HepG2 (cell line): ENCODE measurements at regions not wholly inside any gene's neighbourhood (a gene's known extent, or its start where the extent isn't known, plus 50 kb on each side); places are given as distances from the start of the nearest gene placed in this dataset.

Experiments
- ATAC-seq: fragments of 200-7000 bp; cut with Tn5 transposase; 3 replicates; pipeline ENCODE4 v1.9.1; 2020; ENCODE audit warnings: mild to moderate bottlenecking, moderate library complexity
- BruUV-seq: library from RNA; stranded (reverse); fragments of 400-500 nt; replicated peaks from 2 replicates; lab custom pipeline; 2021; lab: Mats Ljungman, UMichigan
- CTCF ChIA-PET: fragments of 300-600 bp; formaldehyde crosslinking; extraction: SDS; loops from one replicate; lab custom pipeline; 2021; ENCODE audit warnings: low total read pairs, inconsistent platforms, low intra/inter-chr PET ratio; lab: Yijun Ruan, JAX
- POLR2A ChIA-PET: fragments of 350-600 bp; sonication (Branson Sonifier 250); formaldehyde crosslinking; loops from one replicate; lab custom pipeline; 2020; ENCODE audit warnings: antibody characterized with exemption, inconsistent platforms; lab: Yijun Ruan, JAX
- DNase-seq: peaks from one replicate; pipeline ENCODE4 v3.0.0-alpha.2; 2015; ENCODE audit warnings: low spot score
- FAIRE-seq: peaks from 3 replicates; lab custom pipeline; 2011; peaks lifted over from hg19 to GRCh38; lab: Jason Lieb, UNC
- H2AFZ ChIP-seq: one replicate; pipeline ENCODE4 v1.6.1; 2011; ENCODE audit warnings: low read length, inconsistent platforms
- H3K27ac ChIP-seq: fragments of 300-600 bp; 3 replicates; pipeline ENCODE4 v1.8.0; 2011; ENCODE audit warnings: mixed run types, mild to moderate bottlenecking, mixed read lengths, low read length, inconsistent platforms; ENCODE audit not compliant: insufficient read depth; ENCODE audit errors: extremely low read length
- H3K27me3 ChIP-seq, 2 experiments: fragments of 200-600 bp in 1 of 2; 2 replicates in 1 of 2; 3 replicates in 1 of 2; pipeline versions ENCODE4 v1.6.0 to v1.8.0; 2011; ENCODE audit warnings: low read length in 2 of 2, mild to moderate bottlenecking in 2 of 2, moderate library complexity in 2 of 2, inconsistent platforms in 1 of 2; ENCODE audit not compliant: insufficient read depth in 2 of 2, control insufficient read depth in 1 of 2
- H3K36me3 ChIP-seq, 2 experiments: fragments of 200-600 bp in 1 of 2; replicated peaks in 1 of 2; 2 replicates in 1 of 2; 3 replicates in 1 of 2; pipeline versions ENCODE4 v1.5.1 to v1.8.0; 2011; ENCODE audit warnings: low read length in 2 of 2, inconsistent platforms in 1 of 2; ENCODE audit not compliant: insufficient read depth in 2 of 2, control insufficient read depth in 1 of 2
- H3K4me1 ChIP-seq: 2 replicates; pipeline ENCODE4 v1.5.1; 2012; ENCODE audit warnings: low read length, inconsistent platforms; ENCODE audit not compliant: insufficient read depth
- H3K4me2 ChIP-seq: 2 replicates; pipeline ENCODE4 v1.6.0; 2011; ENCODE audit warnings: low read depth, low read length, inconsistent platforms
- H3K4me3 ChIP-seq, 3 experiments: fragments of 200-600 bp in 1 of 3; sonication (generic), shearing (Covaris generic) in 1 of 3; replicated peaks in 1 of 3; 2 replicates each; pipeline ENCODE4 v1.5.1; 2011 to 2016; ENCODE audit warnings: low read length in 3 of 3, inconsistent platforms in 2 of 3, low read depth in 2 of 3, mild to moderate bottlenecking in 2 of 3, control low read depth in 1 of 3, mixed read lengths in 1 of 3; ENCODE audit not compliant: insufficient read depth in 1 of 3
- H3K79me2 ChIP-seq: one replicate; pipeline ENCODE4 v1.6.1; 2011; ENCODE audit warnings: low read length, inconsistent platforms; ENCODE audit not compliant: insufficient read depth
- H3K9ac ChIP-seq: 2 replicates; pipeline ENCODE4 v1.6.0; 2011; ENCODE audit warnings: mild to moderate bottlenecking, low read depth, low read length, inconsistent platforms; ENCODE audit not compliant: insufficient read depth
- H3K9me3 ChIP-seq: 2 replicates; pipeline ENCODE4 v1.5.1; 2012; ENCODE audit warnings: mild to moderate bottlenecking, low read length
- H4K20me1 ChIP-seq: 2 replicates; pipeline ENCODE4 v1.6.0; 2011; ENCODE audit warnings: inconsistent platforms, mild to moderate bottlenecking, low read length, moderate library complexity; ENCODE audit not compliant: insufficient read depth
- BHLHE40 ChIP-seq: IDR thresholded peaks from 2 replicates; pipeline ENCODE4 v1.6.1; 2011; ENCODE audit warnings: low read length, improper control_type of control experiment
- CEBPB ChIP-seq: IDR thresholded peaks from 2 replicates; pipeline ENCODE4 v1.6.1; 2011; ENCODE audit warnings: low read depth, low read length, improper control_type of control experiment, borderline replicate concordance
- CEBPZ ChIP-seq: IDR thresholded peaks from 2 replicates; pipeline ENCODE4 v1.6.1; 2012; ENCODE audit warnings: low read length, improper control_type of control experiment
- DMTF1 ChIP-seq: sonication (generic); formaldehyde crosslinking; IDR thresholded peaks from 2 replicates; pipeline ENCODE4 v1.4.0; 2020; ENCODE audit warnings: mild to moderate bottlenecking, missing genetic modification reagents
- FOXK1 ChIP-seq: sonication (generic); formaldehyde crosslinking; IDR thresholded peaks from 2 replicates; pipeline ENCODE4 v1.4.0; 2020; ENCODE audit warnings: low read depth, missing genetic modification reagents, borderline replicate concordance
- JUND ChIP-seq: sonication (generic); formaldehyde crosslinking; IDR thresholded peaks from 2 replicates; pipeline ENCODE4 v1.8.0; 2022; ENCODE audit warnings: mild to moderate bottlenecking, missing genetic modification reagents
- KAT8 ChIP-seq: IDR thresholded peaks from 2 replicates; pipeline ENCODE4 v1.6.1; 2016; ENCODE audit warnings: missing genetic modification reagents, missing compliant biosample characterization
- KDM2A ChIP-seq: sonication (generic); formaldehyde crosslinking; IDR thresholded peaks from 2 replicates; pipeline ENCODE4 v1.4.0; 2020; ENCODE audit warnings: low read depth, missing genetic modification reagents, borderline replicate concordance
- KLF11 ChIP-seq: IDR thresholded peaks from 2 replicates; pipeline ENCODE4 v1.6.1; 2016; ENCODE audit warnings: missing compliant biosample characterization
- MEF2D ChIP-seq: sonication (generic); formaldehyde crosslinking; IDR thresholded peaks from 2 replicates; pipeline ENCODE4 v1.5.1; 2020; ENCODE audit warnings: mild to moderate bottlenecking, missing genetic modification reagents
- PPARG ChIP-seq: conservative IDR thresholded peaks from 2 replicates; pipeline ENCODE4 v1.6.1; 2016; ENCODE audit warnings: missing biosample characterization, missing genetic modification reagents
- SSRP1 ChIP-seq: IDR thresholded peaks from 2 replicates; pipeline ENCODE4 v1.6.1; 2016; ENCODE audit warnings: control low read depth
- TOPORS ChIP-seq: sonication (generic); formaldehyde crosslinking; IDR thresholded peaks from 2 replicates; pipeline ENCODE4 v1.8.0; 2023; ENCODE audit warnings: mild to moderate bottlenecking, missing genetic modification reagents
- ZBTB1 ChIP-seq: sonication (generic); formaldehyde crosslinking; IDR thresholded peaks from 2 replicates; pipeline ENCODE4 v1.4.0; 2020; ENCODE audit warnings: missing genetic modification reagents, borderline replicate concordance
- ZFP36L1 ChIP-seq: sonication (generic); formaldehyde crosslinking; IDR thresholded peaks from 2 replicates; pipeline ENCODE4 v1.8.0; 2022; ENCODE audit warnings: mild to moderate bottlenecking, missing genetic modification reagents, moderate library complexity
- ZFX ChIP-seq: sonication (generic); formaldehyde crosslinking; IDR thresholded peaks from 2 replicates; pipeline ENCODE4 v1.4.0; 2020; ENCODE audit warnings: mild to moderate bottlenecking, low read depth, missing genetic modification reagents, moderate library complexity
- ZNF772 ChIP-seq: sonication (generic); formaldehyde crosslinking; IDR thresholded peaks from 2 replicates; pipeline ENCODE4 v1.5.0; 2020; ENCODE audit warnings: mild to moderate bottlenecking, missing genetic modification reagents
- ZNF816 ChIP-seq: sonication (generic); formaldehyde crosslinking; IDR thresholded peaks from 2 replicates; pipeline ENCODE4 v1.8.0; 2022; ENCODE audit warnings: missing genetic modification reagents, mild to moderate bottlenecking, borderline replicate concordance
- ZNF878 ChIP-seq: sonication (generic); formaldehyde crosslinking; IDR thresholded peaks from 2 replicates; pipeline ENCODE4 v1.8.1; 2023; ENCODE audit warnings: mild to moderate bottlenecking, missing genetic modification reagents, moderate library complexity
- WGBS: methylation state at CpG from one replicate; pipeline ENCODE4 v1.1.6; 2017; ENCODE audit warnings: low lambda C conversion rate; 5-methylcytosine and 5-hydroxymethylcytosine counted together
- in situ Hi-C: cut with HindIII; loops from 2 replicates; pipeline ENCODE4 v1.10.0; 2017; ENCODE audit warnings: low pct_unique_long_range_greater_than_20kb; ENCODE audit not compliant: extremely low pct_ligation_motif_present
- intact Hi-C: fragments of 100-400 bp; cut with micrococcal nuclease; formaldehyde crosslinking; loops from one replicate; pipeline ENCODE4 v1.10.0; 2022; ENCODE audit not compliant: unreplicated experiment

- TF ChIP-seq ZNF772 (CRISPR knock-in tag) (no peak), ZFX (CRISPR knock-in tag) (no peak), BHLHE40 (no peak), ZFP36L1 (CRISPR knock-in tag) (no peak), MEF2D (CRISPR knock-in tag) (no peak)
- TF ChIP-seq, all 625 proteins: peak for 0
Measured at GRCh38 chr4:34845926-34846325, 1398.4 kb downstream of the ARAP2 start (continued).

- Histone ChIP-seq H4K20me1 (no peaks in the 10 kb centered on the region), H3K36me3 (no peaks in the 10 kb centered on the region), H3K4me2 (no peak overlapping the region), H3K9ac (no peak overlapping the region), H3K79me2 (no peaks in the 10 kb centered on the region), H3K4me1 (no peaks in the 10 kb centered on the region), H3K9me3 (no peaks in the 10 kb centered on the region), H3K27me3 (no peaks in the 10 kb centered on the region), H2AFZ (no peak overlapping the region), H3K27ac (no peak overlapping the region), H3K4me3 (no peak overlapping the region)
- TF ChIP-seq KLF11 = no peak
- TF ChIP-seq PPARG (CRISPR knock-in tag) = no peak
- no peak for TF ChIP-seq KAT8 (CRISPR knock-in tag)
- TF ChIP-seq FOXK1 (CRISPR knock-in tag) = no peak
- no peak for TF ChIP-seq TOPORS (CRISPR knock-in tag)
- TF ChIP-seq ZBTB1 (CRISPR knock-in tag) = no peak
- no peak for TF ChIP-seq JUND (CRISPR knock-in tag)
- TF ChIP-seq KDM2A (CRISPR knock-in tag) = no peak
- no peak for TF ChIP-seq CEBPZ
- TF ChIP-seq SSRP1 (CRISPR knock-in tag) = no peak
- no peak for TF ChIP-seq CEBPB
- no peak for TF ChIP-seq DMTF1 (CRISPR knock-in tag)
- TF ChIP-seq ZNF816 = no peak
- TF ChIP-seq ZNF878 (CRISPR knock-in tag) = no peak
- intact Hi-C loops (no loop called here), in situ Hi-C loops (no loop called here)
- ChIA-PET CTCF (no interaction called here), POLR2A (no interaction called here)
- no peak for FAIRE-seq
- DNase-seq = no peak
- WGBS = 24% methylated on average over 2 of the region's 2 CpGs
- ATAC-seq = no peak
- no TSS peak for BruUV-seq
Measured at GRCh38 chr4:34850421-34850820, 1393.9 kb downstream of the ARAP2 start.
